ENCODE measurements at regions not wholly inside any gene's neighbourhood (a gene's known extent, or its start where the extent isn't known, plus 50 kb on each side); places are given as distances from the start of the nearest gene placed in this dataset.

GRCh38 chr1:219442611-219443061, 170.3 kb downstream of the ZC3H11B start:
- Histone ChIP-seq H3F3A (ENCODE audit: low read length, unreplicated experiment) (peaks cover 10% of the 10 kb centered on the region), H3K9me3 (ENCODE audit: low read length) (no peaks in the 10 kb centered on the region), H3K9me2 (replicated peaks; ENCODE audit: low read length) (no peaks in the 10 kb centered on the region), H3K4me2 (ENCODE audit: low read length) (peak overlapping the region; percentile 70), H3K79me2 (ENCODE audit: low read length) (no peaks in the 10 kb centered on the region), H3K27me3 (ENCODE audit: low read length) (no peaks in the 10 kb centered on the region), H3K9ac (ENCODE audit: low read length) (peak overlapping the region; percentile 55), H3K4me3 (ENCODE audit: low read length) (peak overlapping the region; percentile 23; the same call in 1 of the 2 replicates), H3K4me1 (ENCODE audit: insufficient read depth, low read length) (peaks cover 48% of the 10 kb centered on the region), H3K36me3 (ENCODE audit: low read depth, low read length) (no peaks in the 10 kb centered on the region), H2AFZ (ENCODE audit: low read length) (peak overlapping the region; percentile 15; the same call in 1 of the 2 replicates), H3K27ac (ENCODE audit: low read length) (peak overlapping the region; percentile 81), H4K20me1 (ENCODE audit: low read length) (no peaks in the 10 kb centered on the region)
- intact Hi-C loops (cut with micrococcal nuclease), result loop anchor here (1.0 kb wide), 2 partner anchors 20 to 113 kb away; no protein-coding TSS in a partner anchor
- ATAC-seq, result peak; percentile 84
- CTCF ChIA-PET, result interaction anchor here (0.6 to 1.2 kb wide), 3 partner anchors 118 to 472 kb away, joined by 3 to 4 read pairs (median 3); no protein-coding TSS in a partner anchor
- TF ChIP-seq, protein P1, sequence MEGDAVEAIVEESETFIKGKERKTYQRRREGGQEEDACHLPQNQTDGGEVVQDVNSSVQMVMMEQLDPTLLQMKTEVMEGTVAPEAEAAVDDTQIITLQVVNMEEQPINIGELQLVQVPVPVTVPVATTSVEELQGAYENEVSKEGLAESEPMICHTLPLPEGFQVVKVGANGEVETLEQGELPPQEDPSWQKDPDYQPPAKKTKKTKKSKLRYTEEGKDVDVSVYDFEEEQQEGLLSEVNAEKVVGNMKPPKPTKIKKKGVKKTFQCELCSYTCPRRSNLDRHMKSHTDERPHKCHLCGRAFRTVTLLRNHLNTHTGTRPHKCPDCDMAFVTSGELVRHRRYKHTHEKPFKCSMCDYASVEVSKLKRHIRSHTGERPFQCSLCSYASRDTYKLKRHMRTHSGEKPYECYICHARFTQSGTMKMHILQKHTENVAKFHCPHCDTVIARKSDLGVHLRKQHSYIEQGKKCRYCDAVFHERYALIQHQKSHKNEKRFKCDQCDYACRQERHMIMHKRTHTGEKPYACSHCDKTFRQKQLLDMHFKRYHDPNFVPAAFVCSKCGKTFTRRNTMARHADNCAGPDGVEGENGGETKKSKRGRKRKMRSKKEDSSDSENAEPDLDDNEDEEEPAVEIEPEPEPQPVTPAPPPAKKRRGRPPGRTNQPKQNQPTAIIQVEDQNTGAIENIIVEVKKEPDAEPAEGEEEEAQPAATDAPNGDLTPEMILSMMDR (conservative IDR thresholded peaks at IDR 0.05; ENCODE audit: low read depth, low read length), result no peak
- TF ChIP-seq EZH2 (IDR thresholded peaks at IDR 0.05; ENCODE audit: low read length, unreplicated experiment), result no peak
- no peak for TF ChIP-seq EZH2phosphoT487 (IDR thresholded peaks at IDR 0.05; ENCODE audit: borderline replicate concordance, low read length)
- no TSS peak for BruUV-seq (replicated peaks)
- peak; percentile 99 for DNase-seq
- POLR2A ChIA-PET (ENCODE audit: unreplicated experiment), result interaction anchor here (0.5 to 0.6 kb wide), 2 partner anchors 20 to 65 kb away, joined by 3 read pairs; no protein-coding TSS in a partner anchor

GRCh38 chr1:219441884-219442283, 171.0 kb downstream of the ZC3H11B start:
- TF ChIP-seq EZH2phosphoT487 (IDR thresholded peaks at IDR 0.05; ENCODE audit: borderline replicate concordance, low read length), result no peak
- TF ChIP-seq, protein P1 (conservative IDR thresholded peaks at IDR 0.05; ENCODE audit: low read depth, low read length), result no peak
- TF ChIP-seq EZH2 (IDR thresholded peaks at IDR 0.05; ENCODE audit: low read length, unreplicated experiment), result no peak
- Histone ChIP-seq H3K4me3 (ENCODE audit: low read length) (peak overlapping the region; percentile 23; the same call in 1 of the 2 replicates), H2AFZ (ENCODE audit: low read length) (peak overlapping the region; percentile 15; the same call in 1 of the 2 replicates), H3K9ac (ENCODE audit: low read length) (peak overlapping the region; percentile 55), H3K27ac (ENCODE audit: low read length) (peak overlapping the region; percentile 81), H3K79me2 (ENCODE audit: low read length) (no peaks in the 10 kb centered on the region), H3K36me3 (ENCODE audit: low read depth, low read length) (no peaks in the 10 kb centered on the region), H3F3A (ENCODE audit: low read length, unreplicated experiment) (peaks cover 10% of the 10 kb centered on the region), H4K20me1 (ENCODE audit: low read length) (no peaks in the 10 kb centered on the region), H3K4me2 (ENCODE audit: low read length) (peak overlapping the region; percentile 70), H3K9me2 (replicated peaks; ENCODE audit: low read length) (no peaks in the 10 kb centered on the region), H3K4me1 (ENCODE audit: insufficient read depth, low read length) (peaks cover 46% of the 10 kb centered on the region), H3K27me3 (ENCODE audit: low read length) (no peaks in the 10 kb centered on the region), H3K9me3 (ENCODE audit: low read length) (no peaks in the 10 kb centered on the region)
- ATAC-seq (no peak), DNase-seq (no peak)
- no TSS peak for BruUV-seq (replicated peaks)
- intact Hi-C loops (cut with micrococcal nuclease), result loop anchor here (1.0 kb wide), 2 partner anchors 20 to 113 kb away; no protein-coding TSS in a partner anchor
- POLR2A ChIA-PET (ENCODE audit: unreplicated experiment), result no interaction called here
- CTCF ChIA-PET, result interaction anchor here (1.2 kb wide), 1 partner anchor 126 kb away, joined by 3 read pairs; no protein-coding TSS in a partner anchor

- no peak overlapping the region for H3K4me3 ChIP-seq (ENCODE audit: low read length)
- no peak overlapping the region for H3K9ac ChIP-seq (ENCODE audit: low read length)
- ATAC-seq, result no peak
- no peak overlapping the region for H3K27ac ChIP-seq (ENCODE audit: low read length)
- H3K36me3 ChIP-seq (ENCODE audit: low read depth, low read length), result no peaks in the 10 kb centered on the region
- no peak for DNase-seq
- no peaks in the 10 kb centered on the region for H3K79me2 ChIP-seq (ENCODE audit: low read length)
- H3K4me2 ChIP-seq (ENCODE audit: low read length), result no peak overlapping the region
- no TSS peak for BruUV-seq (replicated peaks)
- no peaks in the 10 kb centered on the region for H3K9me3 ChIP-seq (ENCODE audit: low read length)
- CTCF ChIA-PET, result no interaction called here
- H2AFZ ChIP-seq (ENCODE audit: low read length), result no peak overlapping the region
- intact Hi-C loops (cut with micrococcal nuclease), result no loop called here
- TF ChIP-seq EZH2phosphoT487 (IDR thresholded peaks at IDR 0.05; ENCODE audit: borderline replicate concordance, low read length), result no peak
- TF ChIP-seq, protein P1 (conservative IDR thresholded peaks at IDR 0.05; ENCODE audit: low read depth, low read length), result no peak
- no peak for TF ChIP-seq EZH2 (IDR thresholded peaks at IDR 0.05; ENCODE audit: low read length, unreplicated experiment)
- H3K4me1 ChIP-seq (ENCODE audit: insufficient read depth, low read length), result peaks cover 28% of the 10 kb centered on the region
- peaks cover 10% of the 10 kb centered on the region for H3F3A ChIP-seq (ENCODE audit: low read length, unreplicated experiment)
- POLR2A ChIA-PET (ENCODE audit: unreplicated experiment), result no interaction called here
- H4K20me1 ChIP-seq (ENCODE audit: low read length), result no peaks in the 10 kb centered on the region
- no peaks in the 10 kb centered on the region for H3K9me2 ChIP-seq (replicated peaks; ENCODE audit: low read length)
- no peaks in the 10 kb centered on the region for H3K27me3 ChIP-seq (ENCODE audit: low read length)
These were observed 173.5 kb downstream of the ZC3H11B start for GRCh38 chr1:219439376-219439775.

All from PC-3 (cell line).